GM21367 (cell line): ENCODE measurements at regions not wholly inside any gene's neighbourhood (a gene's known extent, or its start where the extent isn't known, plus 50 kb on each side); places are given as distances from the start of the nearest gene placed in this dataset.

ENCODE experiments used
- ATAC-seq: cut with Tn5 transposase; IDR thresholded peaks from one replicate; pipeline ENCODE4 v1.9.1; 2021; ENCODE audit not compliant: unreplicated experiment

- ATAC-seq, result no peak
These were observed 439.1 kb downstream of the DMAC1 start for GRCh38 chr9:7360513-7360912.

GRCh38 chr9:7358876-7359275, 440.7 kb downstream of the DMAC1 start:
- ATAC-seq, result no peak

- ATAC-seq, result no peak
These were observed 444.9 kb downstream of the DMAC1 start for GRCh38 chr9:7354704-7355103.

- ATAC-seq, result no peak
These were observed 450.9 kb downstream of the DMAC1 start for GRCh38 chr9:7348692-7349091.

- ATAC-seq, result no peak
These were observed 452.0 kb downstream of the DMAC1 start for GRCh38 chr9:7347556-7347955.

- ATAC-seq, result no peak
These were observed 453.4 kb downstream of the DMAC1 start for GRCh38 chr9:7346144-7346543.

GRCh38 chr9:7342736-7343135, 456.8 kb downstream of the DMAC1 start:
- ATAC-seq, result no peak

GRCh38 chr9:7342229-7342628, 457.3 kb downstream of the DMAC1 start:
- peak; percentile 83 for ATAC-seq

- peak; percentile 39 for ATAC-seq
These were observed 458.0 kb downstream of the DMAC1 start for GRCh38 chr9:7341571-7341970.

- ATAC-seq, result no peak
These were observed 459.1 kb downstream of the DMAC1 start for GRCh38 chr9:7340451-7340850.

- ATAC-seq, result no peak
These were observed 460.8 kb downstream of the DMAC1 start for GRCh38 chr9:7338586-7339281.

GRCh38 chr9:7336356-7337065, 463.1 kb downstream of the DMAC1 start:
- no peak for ATAC-seq

GRCh38 chr9:7333719-7334118, 465.9 kb downstream of the DMAC1 start:
- ATAC-seq, result no peak

- ATAC-seq, result no peak
These were observed 466.8 kb downstream of the DMAC1 start for GRCh38 chr9:7332780-7333179.

- ATAC-seq, result no peak
These were observed 471.1 kb downstream of the DMAC1 start for GRCh38 chr9:7328453-7328852.

GRCh38 chr9:7325995-7326394, 473.6 kb downstream of the DMAC1 start:
- ATAC-seq, result no peak

GRCh38 chr9:7324152-7324598, 475.4 kb downstream of the DMAC1 start:
- no peak for ATAC-seq

- ATAC-seq, result no peak
These were observed 478.7 kb downstream of the DMAC1 start for GRCh38 chr9:7320841-7321240.

- no peak for ATAC-seq
These were observed 479.4 kb downstream of the DMAC1 start for GRCh38 chr9:7320139-7320538.

- no peak for ATAC-seq
These were observed 480.7 kb downstream of the DMAC1 start for GRCh38 chr9:7318920-7319319.

- no peak for ATAC-seq
These were observed 482.6 kb downstream of the DMAC1 start for GRCh38 chr9:7316967-7317366.

- no peak for ATAC-seq
These were observed 483.3 kb downstream of the DMAC1 start for GRCh38 chr9:7316166-7316795.
